Sciatic nerve (tissue), 2 donors: ENCODE measurements at regions not wholly inside any gene's neighbourhood (a gene's known extent, or its start where the extent isn't known, plus 50 kb on each side); places are given as distances from the start of the nearest gene placed in this dataset.
"Not testable (repeated sequence)": the region's sequence is repeated elsewhere in the genome, so short reads cannot be mapped to it uniquely, and the experiment has no call there.

Source experiments
- ATAC-seq: fragments of 200-7000 bp; cut with Tn5 transposase; one replicate; pipeline ENCODE4 v1.9.1; 2020; ENCODE audit warnings: mild to moderate bottlenecking, moderate library complexity
- DNase-seq: peaks from one replicate; pipeline ENCODE4 v3.0.0-alpha.2; 2020; ENCODE audit warnings: low spot score
- intact Hi-C: fragments of 100-400 bp; cut with DNase I; formaldehyde crosslinking; loops from one replicate; pipeline ENCODE4 v1.14.2; 2022
- donor health status: DM: no; HTN: no; CAD: no.
- donor health status: DM: no; HTN: no; CAD: no.

DNA sequence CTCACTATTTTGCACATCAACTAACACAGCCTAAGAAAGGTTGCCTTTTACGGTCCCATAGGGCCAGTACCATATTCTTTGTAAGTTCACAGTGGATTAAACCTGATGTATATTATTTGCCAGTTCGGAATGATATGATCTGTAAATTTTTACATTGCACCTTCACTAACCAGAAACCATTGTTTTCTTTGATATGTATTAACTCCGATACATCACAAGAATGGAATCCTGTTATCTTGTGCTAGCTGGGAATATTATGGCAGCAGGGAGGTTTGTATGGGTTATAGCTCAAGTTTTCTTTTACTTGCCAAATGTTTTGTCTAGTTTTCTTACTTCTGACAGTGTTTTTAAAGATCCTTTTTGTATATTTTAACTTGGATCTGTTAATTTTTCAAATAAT lies 51.4 kb upstream of the S1PR1 start:
- intact Hi-C loops = no loop called here
- ATAC-seq (no peak), DNase-seq (no peak)

DNA sequence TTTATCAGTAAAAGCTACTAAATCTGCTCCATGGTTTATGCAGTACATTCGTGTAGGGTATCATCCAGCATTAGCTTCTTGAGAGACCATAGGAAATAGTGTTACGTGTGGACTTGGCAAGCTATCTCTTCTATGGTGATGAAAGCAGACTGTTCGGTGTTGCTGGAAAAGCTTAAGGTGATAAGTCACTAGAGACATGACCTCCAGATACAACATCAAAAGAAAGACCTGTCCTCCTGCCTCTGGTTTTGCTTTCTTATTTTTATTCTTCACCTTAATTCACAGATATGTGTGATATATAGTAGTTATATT lies 53.5 kb upstream of the S1PR1 start:
- DNase-seq = no peak
- no peak for ATAC-seq
- intact Hi-C loops = no loop called here

DNA sequence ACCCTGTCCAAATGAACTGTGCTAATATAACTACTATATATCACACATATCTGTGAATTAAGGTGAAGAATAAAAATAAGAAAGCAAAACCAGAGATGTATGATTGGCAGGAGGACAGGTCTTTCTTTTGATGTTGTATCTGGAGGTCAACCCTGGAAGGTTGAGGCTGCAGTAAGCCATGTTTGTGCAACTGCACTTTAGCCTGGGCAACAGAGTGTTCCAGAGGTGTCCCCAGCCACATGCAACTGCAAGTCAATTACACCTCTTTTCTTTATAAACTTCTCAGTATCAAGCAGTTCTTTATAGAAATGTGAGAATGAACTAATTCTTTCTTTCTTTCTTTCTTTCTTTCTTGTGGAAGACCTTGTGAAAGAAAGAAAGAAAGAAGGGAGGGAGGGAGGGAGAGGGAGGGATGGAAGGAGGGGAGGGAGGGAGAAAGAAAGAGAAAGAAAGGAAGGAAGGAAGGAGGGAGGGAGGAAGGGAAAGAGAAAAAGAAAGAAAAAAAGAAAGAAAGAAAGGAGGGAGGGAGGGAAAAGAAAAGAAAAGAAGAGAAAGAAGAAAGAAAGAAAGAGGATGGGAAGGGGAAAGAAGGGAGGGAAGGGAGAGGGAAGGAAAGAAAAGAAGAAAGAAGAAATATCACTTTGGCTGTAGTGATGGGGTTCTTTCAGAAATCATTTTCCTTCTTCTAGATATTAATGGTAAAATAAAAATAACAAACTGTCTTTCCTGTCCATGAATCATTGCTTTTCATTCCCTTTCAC lies 54.0 kb upstream of the S1PR1 start:
- DNase-seq (no peak), ATAC-seq (no peak)
- intact Hi-C loops = no loop called here

DNA sequence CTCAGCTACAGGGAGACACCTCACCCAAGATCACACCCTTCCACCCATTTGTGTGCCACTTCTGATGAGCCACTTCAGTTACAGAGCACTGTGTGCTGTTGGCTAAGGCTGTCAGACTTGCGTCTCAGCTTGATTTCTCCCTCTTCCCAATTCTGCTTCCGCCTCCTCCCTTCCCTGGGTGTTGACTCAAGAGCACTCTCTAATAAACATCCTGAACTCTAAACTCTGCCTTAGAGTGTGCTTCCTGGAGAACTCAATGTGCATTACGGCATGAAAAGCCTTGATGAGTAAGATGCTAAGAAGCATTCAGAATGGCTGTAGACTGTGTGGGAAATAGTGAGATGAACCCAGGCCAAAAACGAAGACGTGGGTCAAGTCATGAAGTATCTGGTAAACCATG lies 54.9 kb upstream of the S1PR1 start:
- intact Hi-C loops = no loop called here
- DNase-seq (no peak), ATAC-seq (no peak)

DNA sequence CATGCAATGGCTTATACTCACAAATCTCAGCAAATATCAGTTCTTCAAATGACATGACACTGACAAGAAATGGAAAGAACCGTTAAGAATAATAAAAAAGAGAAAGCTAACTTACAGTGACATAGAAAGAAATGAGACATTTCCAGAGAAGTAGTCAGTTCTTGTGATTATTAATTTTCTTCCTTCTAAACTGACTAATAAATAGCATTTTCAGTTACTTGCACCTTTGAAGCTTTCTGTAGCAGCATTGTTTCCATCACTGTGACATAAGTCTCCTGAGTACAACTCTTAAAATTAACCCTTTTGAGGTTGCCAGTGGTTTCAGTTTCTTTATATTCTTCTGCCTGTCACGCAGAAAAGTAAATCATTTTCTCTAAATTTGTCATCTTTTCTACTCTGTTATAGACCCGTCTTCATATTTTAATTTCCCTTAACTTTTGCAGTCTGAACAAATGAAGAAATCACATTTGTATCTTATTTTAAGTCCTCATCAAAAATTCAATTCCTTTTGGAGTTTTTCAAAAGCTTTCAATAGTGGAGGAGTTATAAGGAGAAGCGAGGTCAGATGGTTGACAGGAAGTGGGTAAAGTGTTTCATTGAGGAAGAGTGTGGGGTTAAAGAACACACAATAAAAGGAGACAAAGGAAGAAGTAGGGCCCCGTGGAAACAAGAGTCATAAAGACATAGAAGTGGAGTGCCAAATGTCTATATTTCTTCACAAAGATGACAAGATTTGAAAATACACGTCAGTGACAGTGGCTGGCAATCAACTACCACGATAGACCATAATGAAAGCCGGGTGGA lies 57.9 kb upstream of the S1PR1 start:
- intact Hi-C loops = no loop called here
- ATAC-seq = no peak
- no peak for DNase-seq

DNA sequence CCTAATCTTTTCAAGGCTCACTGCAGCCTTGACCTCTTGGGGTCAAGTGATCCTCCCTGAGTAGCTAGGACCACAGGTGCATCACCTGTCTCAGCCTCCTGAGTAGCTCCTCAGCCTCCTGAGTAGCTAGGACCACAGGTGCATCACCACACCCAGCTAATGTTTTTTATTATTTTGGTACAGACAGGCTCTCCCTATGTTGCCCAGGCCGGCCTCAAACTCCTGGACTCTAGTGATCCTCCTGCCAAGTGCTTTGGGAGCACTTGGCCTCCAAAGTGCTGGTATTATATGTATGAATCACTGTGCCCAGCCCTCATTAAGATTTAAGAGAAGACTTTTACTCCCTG lies 58.5 kb upstream of the S1PR1 start:
- ATAC-seq = no peak
- DNase-seq = no peak
- intact Hi-C loops = no loop called here

DNA sequence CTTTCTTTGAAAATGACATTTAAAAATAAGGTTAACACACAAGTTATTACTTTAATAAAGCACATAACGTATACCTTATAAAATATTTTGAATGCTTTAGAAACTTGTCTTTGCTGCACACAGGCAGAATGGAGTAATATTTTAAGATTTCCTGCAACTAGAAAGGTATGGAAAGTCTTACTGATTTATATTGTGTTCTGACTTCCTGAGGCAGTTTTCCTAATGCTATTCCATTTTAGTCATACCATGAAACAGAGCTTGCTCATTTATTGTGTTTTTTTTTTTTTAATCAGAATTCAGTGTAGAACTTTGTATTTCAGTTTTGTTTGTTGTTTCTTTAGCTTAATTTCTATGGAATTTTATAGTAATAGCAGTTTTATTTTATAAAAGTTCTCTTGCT lies 60.9 kb upstream of the S1PR1 start:
- DNase-seq (no peak), ATAC-seq (no peak)
- intact Hi-C loops = loop anchor here (2.0 kb wide), 1 partner anchor 63 kb away; no protein-coding TSS in a partner anchor

DNA sequence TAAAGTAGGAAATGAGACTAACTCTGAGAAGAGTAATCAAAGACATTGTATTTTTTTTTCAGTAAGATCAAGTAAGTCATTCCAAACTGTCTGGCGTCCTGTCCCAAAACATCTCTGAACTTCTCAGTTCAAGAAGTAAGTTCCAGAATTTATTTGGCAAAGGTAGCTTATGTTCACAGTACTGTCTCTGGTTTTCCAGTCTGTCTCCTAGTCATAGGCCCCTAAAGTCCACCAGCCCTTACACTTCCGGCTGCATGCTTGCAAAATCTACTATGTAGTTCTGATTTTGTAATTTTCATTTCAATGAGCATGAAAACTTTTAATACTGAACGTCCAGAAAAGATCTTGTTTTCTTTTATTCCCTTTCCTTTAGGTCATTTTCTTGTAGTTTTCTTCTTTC lies 61.4 kb upstream of the S1PR1 start:
- DNase-seq = no peak
- intact Hi-C loops = loop anchor here (2.0 kb wide), 1 partner anchor 63 kb away; no protein-coding TSS in a partner anchor
- ATAC-seq = no peak

DNA sequence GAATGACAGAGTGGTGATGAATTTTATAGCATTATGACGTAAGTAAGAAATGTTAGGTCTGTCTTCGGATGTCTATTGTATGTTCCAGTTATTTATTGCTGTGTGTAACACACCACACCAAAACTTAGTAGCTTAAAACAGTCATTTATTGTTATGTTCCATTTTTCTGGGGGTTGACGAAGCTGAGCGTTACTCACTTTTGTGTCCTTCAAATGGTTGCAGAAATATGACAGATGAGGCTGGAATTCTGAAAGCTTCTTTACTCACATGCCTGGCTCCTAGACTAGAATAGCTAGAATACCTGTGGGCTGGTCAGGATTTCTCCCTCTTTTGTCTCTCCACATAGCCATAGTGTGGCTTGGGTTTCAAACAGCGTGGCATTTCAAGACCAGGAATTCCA lies 62.1 kb upstream of the S1PR1 start:
- no peak for DNase-seq
- intact Hi-C loops = loop anchor here (2.0 kb wide), 1 partner anchor 64 kb away; no protein-coding TSS in a partner anchor
- ATAC-seq = no peak

DNA sequence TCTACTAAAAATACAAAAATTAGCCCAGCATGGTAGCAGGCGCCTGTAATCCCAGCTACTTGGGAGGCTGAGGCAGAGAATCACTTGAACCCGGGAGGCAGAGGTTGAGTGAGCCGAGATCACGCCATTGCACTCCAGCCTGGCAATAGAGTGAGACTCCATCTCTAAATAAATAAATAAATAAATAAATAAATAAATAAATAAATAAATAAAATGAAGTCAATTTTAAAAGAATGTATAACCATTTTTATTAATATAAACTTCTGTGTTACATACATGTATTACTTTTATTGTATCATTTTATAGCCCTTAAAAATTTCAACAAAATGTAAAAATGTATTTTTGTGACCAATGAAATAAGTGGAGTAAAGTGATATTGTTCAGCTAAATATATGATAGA lies 62.5 kb upstream of the S1PR1 start:
- intact Hi-C loops = loop anchor here (2.0 kb wide), 1 partner anchor 65 kb away; no protein-coding TSS in a partner anchor

DNA sequence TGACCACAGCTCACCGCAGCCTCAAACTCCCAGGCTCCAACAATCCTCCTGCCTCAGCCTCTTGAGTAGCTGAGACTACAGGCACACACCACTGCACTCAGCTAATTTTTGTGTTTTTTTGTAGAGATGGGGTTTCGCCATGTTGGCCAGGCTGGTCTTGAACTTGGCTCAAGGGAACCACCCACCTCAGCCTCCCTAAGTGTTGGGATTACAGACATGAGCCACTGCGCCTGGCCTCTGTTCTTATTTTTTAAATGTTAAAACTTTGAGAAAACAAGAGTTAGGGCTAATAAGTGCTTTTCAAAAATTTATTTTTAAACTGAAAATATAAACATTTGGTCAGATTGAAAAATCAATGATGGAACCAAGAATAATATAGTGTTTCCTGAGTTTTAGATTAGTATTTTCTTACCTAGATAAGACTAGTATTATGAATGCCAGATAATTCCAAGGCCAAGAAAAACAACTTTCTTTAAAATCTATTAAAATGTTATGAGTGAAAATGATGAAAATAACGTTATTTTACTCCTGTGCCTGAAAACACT lies 66.2 kb upstream of the S1PR1 start:
- no peak for ATAC-seq
- intact Hi-C loops = no loop called here
- DNase-seq = no peak

More for the DNA sequence above, 62.5 kb upstream of the S1PR1 start:
- ATAC-seq, DNase-seq: not testable (repeated sequence)

DNA sequence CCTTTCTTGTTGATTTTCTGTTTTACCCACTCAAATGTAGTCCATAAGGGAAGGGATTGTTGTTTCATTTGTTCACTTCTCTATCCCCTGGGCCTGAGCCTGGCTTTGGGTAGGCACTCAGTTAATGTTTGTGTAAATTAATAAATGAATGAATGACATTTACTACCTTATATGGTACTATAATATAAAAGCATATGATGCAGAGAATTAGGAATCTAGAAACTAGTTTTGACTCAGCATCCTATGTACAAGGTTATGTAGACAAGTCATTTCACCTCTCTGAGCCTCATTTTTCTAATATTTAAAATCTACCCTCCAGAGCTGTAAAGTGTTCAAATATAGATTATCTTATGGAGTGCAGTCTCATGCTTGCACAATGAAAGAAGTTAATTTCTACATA lies 68.9 kb upstream of the S1PR1 start:
- ATAC-seq = no peak
- intact Hi-C loops = no loop called here
- no peak for DNase-seq

DNA sequence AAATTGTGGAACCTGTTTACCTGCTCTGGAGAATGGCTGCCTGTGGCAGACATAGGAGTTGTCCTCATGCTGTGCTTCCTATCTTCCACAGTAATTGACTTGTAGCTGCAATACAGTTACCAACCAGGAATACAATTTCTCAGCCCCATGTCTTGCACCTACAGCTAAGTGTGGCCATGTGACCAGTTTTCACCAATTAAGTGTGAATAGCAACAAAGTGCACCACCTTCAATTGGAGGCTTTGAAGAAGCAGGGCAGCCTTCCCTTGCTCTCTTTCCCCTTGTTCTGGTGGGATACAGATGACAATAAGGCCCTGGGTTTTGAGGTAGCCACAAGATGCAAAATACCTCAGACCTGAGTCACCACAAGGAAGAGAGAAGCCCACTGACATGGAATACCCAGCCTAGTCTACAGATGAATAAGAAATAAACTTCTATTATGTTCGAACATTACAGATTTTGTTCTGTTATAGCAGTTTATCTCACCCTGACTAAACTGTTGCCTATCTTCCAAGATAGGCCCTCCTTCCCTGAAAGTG lies 70.2 kb upstream of the S1PR1 start:
- intact Hi-C loops = no loop called here
- ATAC-seq (no peak), DNase-seq (no peak)

DNA sequence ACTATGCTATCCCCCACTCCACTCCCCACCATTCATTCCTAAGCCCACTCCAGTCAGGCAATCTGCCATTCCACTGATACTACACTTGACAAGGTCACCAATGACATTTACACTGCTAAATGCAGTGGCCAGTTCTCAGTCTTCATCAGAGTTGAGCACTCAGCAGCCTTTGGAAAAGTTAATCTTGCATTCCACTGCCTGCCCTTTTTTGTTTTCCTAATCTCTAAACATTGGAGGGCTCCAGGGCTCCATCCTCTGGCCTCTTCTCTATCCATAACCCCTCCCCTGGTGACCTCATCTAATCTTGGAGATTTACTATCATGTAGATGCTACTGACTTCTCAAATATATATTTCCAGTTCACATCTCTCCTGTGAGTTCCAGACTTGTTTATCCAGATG lies 70.9 kb upstream of the S1PR1 start:
- no peak for ATAC-seq
- intact Hi-C loops = no loop called here
- no peak for DNase-seq

DNA sequence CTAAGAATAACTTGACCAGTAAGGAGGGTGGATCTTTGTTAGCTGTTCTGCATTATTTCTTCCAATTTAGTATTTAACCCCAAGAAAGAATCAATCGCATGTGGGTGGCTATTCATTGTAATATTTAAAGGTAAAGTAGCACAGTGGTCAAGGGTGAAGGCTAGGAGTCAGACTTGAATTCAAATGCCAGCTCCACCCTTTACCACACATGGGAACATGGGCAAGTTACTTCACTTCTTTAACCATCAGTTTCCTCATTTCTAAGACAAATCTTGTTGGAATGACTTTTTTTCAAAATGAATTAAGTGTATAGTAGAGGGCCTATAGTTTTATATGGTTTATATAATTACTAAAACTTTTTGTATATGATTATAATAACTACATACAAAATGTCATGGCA lies 71.3 kb upstream of the S1PR1 start:
- ATAC-seq = no peak
- DNase-seq = no peak
- intact Hi-C loops = no loop called here

DNA sequence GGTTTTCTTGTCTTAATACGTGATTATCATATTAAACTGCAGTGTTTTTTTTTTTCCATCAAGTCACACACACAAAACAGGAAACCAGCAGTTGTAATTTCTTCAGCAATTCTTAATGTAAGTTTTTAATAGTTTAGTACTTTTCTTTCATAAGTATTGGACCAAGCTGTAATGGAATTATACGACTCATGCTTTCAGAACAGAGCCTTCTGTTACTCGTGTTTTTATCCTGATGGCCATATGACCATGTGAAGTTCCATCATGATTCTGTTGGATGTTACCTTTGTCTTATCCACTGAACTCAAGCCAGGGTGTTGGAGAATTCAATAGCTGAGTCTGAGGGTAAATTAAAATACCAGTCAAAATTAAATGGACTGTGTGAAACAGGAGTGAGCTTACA lies 72.0 kb upstream of the S1PR1 start:
- ATAC-seq (no peak), DNase-seq (no peak)
- intact Hi-C loops = no loop called here

DNA sequence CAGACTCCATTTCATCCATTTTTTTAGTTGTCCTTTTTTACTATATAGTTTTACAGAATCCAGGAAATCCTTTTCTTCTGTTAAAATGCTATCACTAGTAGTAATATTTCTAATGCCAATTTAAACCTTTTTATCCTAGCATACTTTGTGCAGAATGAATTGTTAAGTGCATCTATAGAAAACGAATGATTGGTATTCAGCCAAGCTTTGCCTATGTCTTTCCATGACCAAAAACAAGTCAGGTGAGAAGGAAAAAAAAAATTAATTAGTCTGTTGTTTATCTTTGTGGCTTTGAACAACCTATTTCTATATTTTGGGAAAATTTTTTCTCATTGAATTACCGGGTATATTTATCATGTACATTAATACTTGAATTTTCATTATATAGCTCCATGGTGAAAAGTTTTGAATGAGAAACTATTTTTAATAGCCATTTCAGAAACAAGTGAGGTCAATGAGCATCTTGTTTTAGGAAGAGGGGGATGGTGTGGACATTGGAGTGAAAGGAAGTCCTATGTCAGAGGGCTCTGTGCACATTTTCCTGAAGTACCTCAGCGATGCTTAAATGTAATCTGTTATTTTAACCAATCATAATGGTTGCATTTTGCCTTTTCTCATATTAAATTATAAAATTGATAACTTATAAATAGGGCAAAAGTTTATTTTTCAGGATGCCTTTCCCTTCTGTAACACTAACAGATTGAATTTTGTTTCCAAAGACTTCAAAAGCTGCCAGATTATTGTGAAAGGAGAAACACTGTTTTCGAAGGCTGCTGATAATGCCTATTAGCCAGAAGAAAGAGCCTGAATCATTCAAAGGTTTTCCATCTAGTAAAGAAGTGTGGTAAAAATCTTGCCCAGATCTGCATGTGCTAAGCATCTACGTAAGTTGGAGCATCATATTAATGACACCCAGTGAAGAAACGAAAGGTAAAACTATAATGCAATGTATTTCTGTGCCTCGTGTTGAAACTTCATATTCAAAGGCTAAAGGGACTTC lies 73.8 kb upstream of the S1PR1 start:
- ATAC-seq (no peak), DNase-seq (no peak)
- intact Hi-C loops = no loop called here

DNA sequence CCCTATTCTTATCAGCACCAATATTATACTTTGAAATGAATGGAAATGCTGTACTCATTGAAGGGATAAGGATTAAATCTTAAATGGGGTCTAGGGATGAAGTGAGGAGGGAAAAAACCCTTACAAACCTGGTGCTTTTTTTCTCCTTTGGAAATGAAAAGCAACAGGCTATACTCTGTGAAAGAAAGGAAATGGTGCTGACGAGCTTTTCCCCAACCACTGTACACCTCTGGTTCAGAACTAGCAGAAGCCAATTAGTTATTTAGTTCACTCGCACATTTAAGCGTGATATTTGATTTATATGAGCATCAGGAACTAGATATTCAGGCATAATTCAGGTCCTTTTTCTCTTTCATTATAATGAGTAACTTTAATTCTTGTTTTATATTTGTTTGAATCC lies 74.5 kb upstream of the S1PR1 start:
- ATAC-seq (no peak), DNase-seq (no peak)
- intact Hi-C loops = no loop called here

DNA sequence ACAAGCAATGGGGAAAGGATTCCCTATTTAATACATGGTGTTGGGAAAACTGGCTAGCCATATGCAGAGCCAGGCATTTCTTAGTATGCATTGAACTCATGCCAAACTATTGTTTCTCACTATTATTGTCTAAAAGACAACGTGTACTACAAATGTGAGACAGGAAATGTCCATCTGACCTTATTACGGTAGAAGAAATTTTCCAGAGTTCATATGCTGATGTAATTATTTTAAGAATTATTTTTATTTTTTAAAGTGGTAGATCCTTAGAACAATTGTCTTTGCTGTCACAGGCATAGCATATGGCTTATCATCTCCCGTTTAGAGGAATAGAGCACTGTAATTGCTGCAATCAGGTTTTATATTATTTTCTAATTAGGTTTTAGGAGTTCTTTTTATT lies 75.2 kb upstream of the S1PR1 start:
- ATAC-seq (no peak), DNase-seq (no peak)
- intact Hi-C loops = no loop called here
